ENCODE measurements at regions not wholly inside any gene's neighbourhood (a gene's known extent, or its start where the extent isn't known, plus 50 kb on each side); places are given as distances from the start of the nearest gene placed in this dataset.

- peak overlapping the region; percentile 87 for H3K4me2 ChIP-seq (ENCODE audit: low read length)
- intact Hi-C loops (cut with micrococcal nuclease): loop anchor here (2.0 to 5.0 kb wide), 3 partner anchors 67 to 198 kb away; no protein-coding TSS in a partner anchor
- H3K9ac ChIP-seq (ENCODE audit: low read length): peak overlapping the region; percentile 68
These were observed 199.1 kb downstream of the GLI2 start for GRCh38 chr2:120934574-120935338.

DNA sequence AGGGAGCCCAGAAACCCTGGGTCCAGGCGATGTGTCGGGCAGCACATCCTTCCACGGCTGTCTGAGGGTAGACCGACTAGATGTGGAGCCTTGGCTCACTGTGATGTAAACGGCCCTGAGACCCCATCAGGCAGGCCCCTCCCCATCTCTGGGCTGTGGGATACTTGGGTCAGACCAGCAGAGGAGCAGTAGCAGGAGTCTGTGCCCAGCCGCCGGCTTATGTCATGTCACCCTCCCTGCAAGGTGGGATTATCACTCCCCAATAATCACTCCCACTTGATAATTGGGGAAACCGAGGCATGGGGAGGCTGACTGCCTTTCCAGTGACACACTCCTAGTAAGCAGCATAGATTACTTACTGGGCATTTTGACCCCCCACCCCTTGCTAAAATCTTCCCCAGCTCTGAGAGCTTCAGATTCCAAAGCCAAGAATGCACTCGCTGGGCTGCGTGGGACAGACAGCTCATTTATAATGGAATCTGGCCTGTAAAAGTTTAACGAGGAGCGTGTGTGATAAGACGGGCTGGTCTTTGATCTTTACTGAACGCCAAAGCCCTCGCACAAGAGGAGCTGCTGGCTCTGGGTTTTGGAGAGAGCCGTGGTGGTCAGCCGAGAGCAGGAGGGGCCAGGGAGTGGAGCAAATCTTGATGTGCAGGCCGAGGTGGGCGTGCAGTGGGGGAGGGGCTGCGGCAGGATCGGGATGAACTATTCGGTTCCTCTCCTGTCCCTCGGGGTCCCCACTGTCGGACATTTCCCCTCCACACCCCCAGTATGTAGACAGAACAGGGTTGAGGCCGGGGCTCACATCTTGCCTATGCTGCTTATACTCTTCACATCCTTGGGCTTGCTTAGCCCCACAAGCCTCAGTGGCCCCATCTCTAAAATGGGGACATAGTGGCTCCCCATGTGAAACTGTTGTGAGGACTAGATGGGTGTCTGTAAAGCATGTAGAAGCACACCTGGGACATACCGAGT is 200.0 kb downstream of the GLI2 start:
- no peaks in the 10 kb centered on the region for H3K36me3 ChIP-seq (ENCODE audit: low read depth, low read length)
- POLR2A ChIA-PET (ENCODE audit: unreplicated experiment): interaction anchor here (0.7 kb wide), 1 partner anchor 32 kb away, joined by 4 read pairs; no protein-coding TSS in a partner anchor
- TF ChIP-seq, protein P1, sequence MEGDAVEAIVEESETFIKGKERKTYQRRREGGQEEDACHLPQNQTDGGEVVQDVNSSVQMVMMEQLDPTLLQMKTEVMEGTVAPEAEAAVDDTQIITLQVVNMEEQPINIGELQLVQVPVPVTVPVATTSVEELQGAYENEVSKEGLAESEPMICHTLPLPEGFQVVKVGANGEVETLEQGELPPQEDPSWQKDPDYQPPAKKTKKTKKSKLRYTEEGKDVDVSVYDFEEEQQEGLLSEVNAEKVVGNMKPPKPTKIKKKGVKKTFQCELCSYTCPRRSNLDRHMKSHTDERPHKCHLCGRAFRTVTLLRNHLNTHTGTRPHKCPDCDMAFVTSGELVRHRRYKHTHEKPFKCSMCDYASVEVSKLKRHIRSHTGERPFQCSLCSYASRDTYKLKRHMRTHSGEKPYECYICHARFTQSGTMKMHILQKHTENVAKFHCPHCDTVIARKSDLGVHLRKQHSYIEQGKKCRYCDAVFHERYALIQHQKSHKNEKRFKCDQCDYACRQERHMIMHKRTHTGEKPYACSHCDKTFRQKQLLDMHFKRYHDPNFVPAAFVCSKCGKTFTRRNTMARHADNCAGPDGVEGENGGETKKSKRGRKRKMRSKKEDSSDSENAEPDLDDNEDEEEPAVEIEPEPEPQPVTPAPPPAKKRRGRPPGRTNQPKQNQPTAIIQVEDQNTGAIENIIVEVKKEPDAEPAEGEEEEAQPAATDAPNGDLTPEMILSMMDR (conservative IDR thresholded peaks at IDR 0.05; ENCODE audit: low read depth, low read length): no peak
- no peak for TF ChIP-seq EZH2phosphoT487 (IDR thresholded peaks at IDR 0.05; ENCODE audit: borderline replicate concordance, low read length)
- TF ChIP-seq EZH2 (IDR thresholded peaks at IDR 0.05; ENCODE audit: low read length, unreplicated experiment): no peak
- ATAC-seq (peak; percentile 39), DNase-seq (peak; percentile 92)
- peak overlapping the region; percentile 68 for H3K9ac ChIP-seq (ENCODE audit: low read length)
- H4K20me1 ChIP-seq (ENCODE audit: low read length): no peaks in the 10 kb centered on the region
- H3K4me3 ChIP-seq (ENCODE audit: low read length): peak overlapping the region; percentile 51
- no peaks in the 10 kb centered on the region for H3K9me3 ChIP-seq (ENCODE audit: low read length)
- H3K4me1 ChIP-seq (ENCODE audit: insufficient read depth, low read length): peaks cover 71% of the 10 kb centered on the region
- TSS peak; percentile 92 for BruUV-seq (replicated peaks)
- CTCF ChIA-PET: interaction anchor here (0.5 to 0.7 kb wide), 2 partner anchors 13 to 596 kb away, joined by 3 to 5 read pairs; no protein-coding TSS in a partner anchor
- no peaks in the 10 kb centered on the region for H3K79me2 ChIP-seq (ENCODE audit: low read length)
- H3K27me3 ChIP-seq (ENCODE audit: low read length): no peaks in the 10 kb centered on the region
- H3K4me2 ChIP-seq (ENCODE audit: low read length): peak overlapping the region; percentile 87
- H3K9me2 ChIP-seq (replicated peaks; ENCODE audit: low read length): no peaks in the 10 kb centered on the region
- peak overlapping the region; percentile 93 for H3K27ac ChIP-seq (ENCODE audit: low read length)
- H2AFZ ChIP-seq (ENCODE audit: low read length): peak overlapping the region; percentile 15; the same call in 1 of the 2 replicates
- no peaks in the 10 kb centered on the region for H3F3A ChIP-seq (ENCODE audit: low read length, unreplicated experiment)
- intact Hi-C loops (cut with micrococcal nuclease): loop anchor here (2.0 to 5.0 kb wide), 3 partner anchors 68 to 199 kb away; no protein-coding TSS in a partner anchor

More at GRCh38 chr2:120934574-120935338, 199.1 kb downstream of the GLI2 start:
- no peaks in the 10 kb centered on the region for H3K36me3 ChIP-seq (ENCODE audit: low read depth, low read length)
- H3K9me2 ChIP-seq (replicated peaks; ENCODE audit: low read length): no peaks in the 10 kb centered on the region
- H3K79me2 ChIP-seq (ENCODE audit: low read length): no peaks in the 10 kb centered on the region
- H3K27me3 ChIP-seq (ENCODE audit: low read length): no peaks in the 10 kb centered on the region
- H3K9me3 ChIP-seq (ENCODE audit: low read length): no peaks in the 10 kb centered on the region
- POLR2A ChIA-PET (ENCODE audit: unreplicated experiment): no interaction called here
- no peaks in the 10 kb centered on the region for H3F3A ChIP-seq (ENCODE audit: low read length, unreplicated experiment)
- peaks cover 72% of the 10 kb centered on the region for H3K4me1 ChIP-seq (ENCODE audit: insufficient read depth, low read length)
- BruUV-seq (replicated peaks): no TSS peak
- TF ChIP-seq EZH2 (IDR thresholded peaks at IDR 0.05; ENCODE audit: low read length, unreplicated experiment) (no peak), EZH2phosphoT487 (IDR thresholded peaks at IDR 0.05; ENCODE audit: borderline replicate concordance, low read length) (no peak)
- TF ChIP-seq, protein P1 (conservative IDR thresholded peaks at IDR 0.05; ENCODE audit: low read depth, low read length): no peak
- ATAC-seq: peak; percentile 76
- peak; percentile 98 for DNase-seq
- peak overlapping the region; percentile 15; the same call in 1 of the 2 replicates for H2AFZ ChIP-seq (ENCODE audit: low read length)
- peak overlapping the region; percentile 51 for H3K4me3 ChIP-seq (ENCODE audit: low read length)
- no peaks in the 10 kb centered on the region for H4K20me1 ChIP-seq (ENCODE audit: low read length)
- CTCF ChIA-PET: no interaction called here
- H3K27ac ChIP-seq (ENCODE audit: low read length): peak overlapping the region; percentile 93

Data from PC-3 (cell line).